HG02852 (cell line): ENCODE measurements at regions not wholly inside any gene's neighbourhood (a gene's known extent, or its start where the extent isn't known, plus 50 kb on each side); places are given as distances from the start of the nearest gene placed in this dataset.

Source experiments
- ATAC-seq: cut with Tn5 transposase; IDR thresholded peaks from one replicate; pipeline ENCODE4 v1.9.1; 2021; ENCODE audit warnings: mild to moderate bottlenecking, moderate library complexity; ENCODE audit not compliant: unreplicated experiment

GRCh38 chrX:98338544-98338943 lies 1454.8 kb downstream of the RPA4 start:
- ATAC-seq, result no peak

- ATAC-seq, result no peak
Measured at GRCh38 chrX:98350940-98351339, 1467.2 kb downstream of the RPA4 start.

- no peak for ATAC-seq
Measured at GRCh38 chrX:98357146-98357545, 1473.4 kb downstream of the RPA4 start.

- no peak for ATAC-seq
Measured at GRCh38 chrX:98362630-98363029, 1478.9 kb downstream of the RPA4 start.

GRCh38 chrX:98371994-98372393 lies 1488.3 kb downstream of the RPA4 start:
- ATAC-seq, result no peak

- no peak for ATAC-seq
Measured at GRCh38 chrX:98379134-98379533, 1495.4 kb downstream of the RPA4 start.

- ATAC-seq, result no peak
Measured at GRCh38 chrX:98380106-98380505, 1496.4 kb downstream of the RPA4 start.

- no peak for ATAC-seq
Measured at GRCh38 chrX:98380556-98380955, 1496.8 kb downstream of the RPA4 start.

- no peak for ATAC-seq
Measured at GRCh38 chrX:98398542-98398941, 1514.8 kb downstream of the RPA4 start.

- ATAC-seq, result no peak
Measured at GRCh38 chrX:98405376-98405775, 1521.7 kb downstream of the RPA4 start.

- ATAC-seq, result no peak
Measured at GRCh38 chrX:98407584-98407983, 1523.9 kb downstream of the RPA4 start.

GRCh38 chrX:98409867-98410266 lies 1526.2 kb downstream of the RPA4 start:
- ATAC-seq, result no peak

GRCh38 chrX:98412058-98412457 lies 1528.3 kb downstream of the RPA4 start:
- no peak for ATAC-seq

GRCh38 chrX:98422536-98422935 lies 1538.8 kb downstream of the RPA4 start:
- ATAC-seq, result no peak

GRCh38 chrX:98432413-98432812 lies 1548.7 kb downstream of the RPA4 start:
- no peak for ATAC-seq

GRCh38 chrX:98448524-98448923 lies 1564.8 kb downstream of the RPA4 start:
- ATAC-seq, result no peak

- ATAC-seq, result no peak
Measured at GRCh38 chrX:98452456-98452855, 1568.7 kb downstream of the RPA4 start.

GRCh38 chrX:98459669-98460068 lies 1576.0 kb downstream of the RPA4 start:
- ATAC-seq, result no peak

GRCh38 chrX:98480606-98481005 lies 1596.9 kb downstream of the RPA4 start:
- ATAC-seq, result no peak

GRCh38 chrX:98481636-98482035 lies 1597.9 kb downstream of the RPA4 start:
- ATAC-seq, result no peak

GRCh38 chrX:98490670-98491069 lies 1607.0 kb downstream of the RPA4 start:
- ATAC-seq, result no peak

GRCh38 chrX:98501426-98501825 lies 1617.7 kb downstream of the RPA4 start:
- no peak for ATAC-seq

- ATAC-seq, result no peak
Measured at GRCh38 chrX:98506907-98507306, 1623.2 kb downstream of the RPA4 start.

- no peak for ATAC-seq
Measured at GRCh38 chrX:98514032-98514431, 1630.3 kb downstream of the RPA4 start.
